Stimulated activated naive CD8-positive, alpha-beta T cell treated with anti-CD3 and anti-CD28 coated beads, Interleukin-15, Interleukin-2, amounts not matched to agents 100 U/mL and 50 U/mL, for 24 hours (primary cell): ENCODE measurements at regions not wholly inside any gene's neighbourhood (a gene's known extent, or its start where the extent isn't known, plus 50 kb on each side); places are given as distances from the start of the nearest gene placed in this dataset.
"Not testable (repeated sequence)": the region's sequence is repeated elsewhere in the genome, so short reads cannot be mapped to it uniquely, and the experiment has no call there.

Experiments used
- ATAC-seq: fragments of 150-1000 bp; cut with Tn5 transposase; one replicate; pipeline ENCODE4 v1.10.0; 2021
- DNase-seq: peaks from one replicate; pipeline ENCODE4 v3.0.0; 2021

DNA sequence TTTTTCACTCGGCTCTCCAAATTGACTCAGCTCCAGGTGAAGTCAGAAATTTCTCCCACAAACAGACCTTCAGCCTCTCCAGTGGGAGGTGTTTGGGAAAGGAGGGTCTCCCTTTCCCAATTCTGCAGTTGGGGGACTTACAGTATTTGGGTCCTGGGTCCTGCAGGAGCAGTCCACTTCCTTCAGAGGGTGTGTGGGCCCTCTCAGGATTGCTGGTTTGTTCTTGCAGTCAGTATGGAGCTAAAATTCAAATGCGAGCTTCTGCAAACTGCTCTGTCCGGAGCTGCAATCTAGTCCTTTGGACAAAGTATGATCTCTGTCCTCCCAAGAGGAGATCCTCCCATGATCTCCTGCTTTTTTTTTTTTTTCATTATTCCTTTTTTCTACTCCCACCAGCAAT lies 87.9 kb upstream of the MSTN start:
- ATAC-seq (no peak), DNase-seq (no peak)

DNA sequence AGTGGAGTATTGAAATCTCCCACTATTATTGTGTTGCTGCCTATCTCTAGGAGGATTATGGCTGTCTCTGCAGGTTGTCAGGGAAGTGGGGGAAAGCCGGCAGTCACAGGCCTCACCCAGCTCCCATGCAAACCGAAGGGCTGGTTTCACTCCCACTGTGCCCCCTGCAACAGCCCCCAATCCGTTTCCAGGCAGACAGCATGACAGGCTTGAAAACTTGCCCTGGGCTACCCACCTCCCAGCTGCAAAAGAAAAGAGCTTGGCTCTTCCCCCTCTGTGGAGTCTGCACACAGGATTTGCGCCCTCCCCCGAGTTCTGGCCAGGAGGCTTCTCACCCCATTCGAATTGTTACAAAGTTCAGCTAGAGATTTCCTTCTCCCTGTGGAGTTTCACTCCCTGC lies 87.4 kb upstream of the MSTN start:
- no peak for DNase-seq

DNA sequence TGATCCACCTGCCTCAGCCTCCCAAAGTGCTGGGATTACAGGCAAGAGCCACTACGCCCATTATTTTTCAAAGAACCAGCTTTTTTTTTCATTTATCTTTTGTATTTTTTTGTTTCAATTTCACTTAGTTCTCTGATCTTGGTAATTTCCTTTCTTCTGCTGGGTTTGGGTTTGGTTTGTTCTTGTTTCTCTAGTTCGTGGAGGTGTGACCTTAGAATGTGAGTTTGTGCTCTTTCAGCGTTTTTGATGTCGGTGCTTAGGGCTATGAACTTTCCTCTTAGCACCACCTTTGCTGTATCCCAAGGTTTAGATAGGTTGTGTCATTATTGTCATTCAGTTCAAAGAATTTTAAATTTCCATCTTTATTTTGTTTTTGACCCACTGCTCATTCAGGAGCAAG lies 86.7 kb upstream of the MSTN start:
- no peak for ATAC-seq

More for the DNA sequence above, 87.4 kb upstream of the MSTN start:
- no peak for ATAC-seq

DNA sequence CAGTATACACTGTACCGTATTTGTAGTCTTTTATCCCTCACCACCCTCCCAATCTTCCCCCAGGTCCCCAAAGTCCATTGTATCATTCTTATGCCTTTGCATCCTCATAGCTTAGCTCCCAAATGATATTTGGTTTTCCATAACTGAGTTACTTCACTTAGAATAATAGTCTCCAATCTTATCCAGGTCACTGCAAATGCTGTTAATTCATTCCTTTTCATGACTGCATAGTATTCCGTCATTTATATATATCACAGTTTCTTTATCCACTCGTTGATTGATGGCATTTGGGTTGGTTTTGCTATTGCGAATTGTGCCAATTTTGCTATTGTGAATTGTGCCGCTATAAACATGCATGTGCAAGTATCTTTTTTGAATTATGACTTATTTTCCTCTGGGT lies 83.6 kb upstream of the MSTN start:
- not testable (repeated sequence) for DNase-seq, ATAC-seq

More for the DNA sequence above, 86.7 kb upstream of the MSTN start:
- DNase-seq: no peak

DNA sequence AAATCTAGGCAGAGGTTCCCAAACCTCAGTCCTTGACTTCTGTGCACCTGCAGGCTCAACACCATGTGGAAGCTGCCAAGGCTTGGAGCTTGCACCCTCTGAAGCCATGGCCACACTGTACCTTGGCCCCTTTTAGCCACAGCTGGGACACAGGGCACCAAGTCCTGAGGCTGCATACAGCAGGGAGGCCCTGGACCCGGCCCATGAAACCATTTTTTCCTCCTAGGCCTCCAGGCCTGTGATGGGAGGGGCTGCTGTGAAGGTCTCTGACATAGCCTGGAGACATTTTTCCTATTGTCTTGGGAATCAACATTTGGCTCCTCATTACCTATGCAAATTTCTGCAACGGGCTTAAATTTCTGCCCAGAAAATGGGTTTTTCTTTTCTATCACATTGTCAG lies 77.9 kb upstream of the MSTN start:
- not testable (repeated sequence) for ATAC-seq, DNase-seq

DNA sequence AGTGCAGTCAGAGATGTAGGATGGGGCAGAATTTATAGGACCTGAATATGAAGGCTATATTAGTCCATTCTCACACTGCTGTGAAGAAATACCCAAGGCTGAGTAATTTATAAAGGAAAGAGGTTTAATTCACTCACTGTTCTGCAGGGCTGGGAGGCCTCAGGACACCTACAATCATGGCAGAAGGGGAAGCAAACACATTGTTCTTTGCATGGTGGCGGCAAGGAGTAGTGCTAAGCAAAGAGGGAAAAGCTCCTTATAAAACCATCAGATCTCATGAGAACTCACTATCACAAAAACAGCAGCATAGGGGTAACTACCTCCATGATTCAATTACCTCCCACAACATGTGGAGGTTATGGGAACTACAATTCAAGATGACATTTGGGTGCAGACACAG lies 76.8 kb upstream of the MSTN start:
- DNase-seq (no peak), ATAC-seq (no peak)

DNA sequence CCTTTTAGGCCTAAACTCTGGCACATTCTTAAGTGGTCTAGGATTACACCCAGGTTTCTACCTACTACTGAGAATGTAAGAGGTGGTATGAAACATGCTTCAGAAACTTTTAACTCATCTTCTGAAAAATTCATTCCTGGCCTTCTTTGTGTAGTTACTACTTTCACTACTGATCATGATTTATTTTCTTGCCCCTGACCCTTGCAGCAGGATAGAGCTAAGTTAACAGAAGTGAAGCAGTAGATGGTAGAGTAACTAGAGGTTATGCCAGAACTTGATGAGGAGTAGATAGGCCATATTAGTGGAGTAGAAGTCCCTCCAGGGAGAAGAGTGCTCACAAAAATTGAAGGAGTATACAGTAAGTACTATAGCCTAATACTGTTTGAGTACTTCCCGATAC lies 75.5 kb upstream of the MSTN start:
- no peak for DNase-seq
- no peak for ATAC-seq

DNA sequence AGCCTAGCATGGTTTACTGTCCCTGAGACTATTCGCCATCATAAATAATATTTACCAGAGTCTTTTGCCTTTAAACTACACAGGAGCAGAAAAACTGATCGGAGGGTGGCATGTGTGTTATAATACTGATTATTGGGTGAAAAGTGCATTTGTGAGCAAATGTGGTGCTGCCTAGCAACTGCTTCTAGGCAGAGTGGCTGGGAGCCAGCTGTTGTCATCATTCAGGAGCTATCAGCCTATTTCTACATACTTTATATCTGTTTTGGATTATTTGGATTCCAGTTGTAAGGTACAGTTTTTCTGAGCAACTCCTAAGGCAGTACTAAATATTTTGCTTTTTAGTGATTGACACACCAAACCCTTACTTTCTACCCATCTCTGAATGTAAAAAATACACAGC lies 75.0 kb upstream of the MSTN start:
- DNase-seq (no peak), ATAC-seq (no peak)

DNA sequence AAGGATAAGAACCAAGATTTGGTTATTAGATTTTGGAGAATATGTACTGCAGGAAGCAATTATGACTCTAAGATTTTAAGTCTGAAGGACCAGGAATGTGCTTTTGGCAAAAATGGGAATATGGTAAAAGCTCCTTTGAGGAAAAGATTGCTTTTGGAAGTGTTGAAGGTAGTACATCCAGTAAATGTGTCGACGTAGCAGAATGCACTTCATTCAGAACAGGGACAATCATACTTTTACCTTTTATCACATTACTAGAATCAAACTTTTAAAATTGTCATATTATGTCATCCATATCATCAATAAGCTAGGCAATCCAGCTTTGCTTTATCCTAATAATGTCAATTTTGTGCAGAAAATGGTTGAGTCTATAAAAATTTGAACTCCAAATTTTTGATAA lies 74.3 kb upstream of the MSTN start:
- DNase-seq (no peak), ATAC-seq (no peak)

DNA sequence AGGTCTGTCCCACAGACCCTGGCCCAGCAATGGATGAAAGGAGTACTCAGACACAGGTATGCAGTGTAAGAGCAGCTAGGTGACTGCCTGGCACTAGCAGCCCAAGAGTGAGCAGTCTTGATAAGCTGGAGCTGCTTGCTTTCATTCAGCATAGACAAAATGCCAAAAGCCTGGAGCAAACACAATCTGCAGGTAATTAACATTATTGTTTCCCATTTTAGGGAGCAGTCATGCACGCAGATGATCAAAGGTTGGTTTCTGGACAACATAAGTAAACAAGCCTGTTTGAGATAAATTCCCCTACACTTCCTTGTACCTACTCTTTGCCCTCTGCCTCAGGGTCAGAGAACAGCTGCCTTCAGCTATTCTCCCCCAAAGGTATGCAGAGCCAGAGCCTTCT lies 73.7 kb upstream of the MSTN start:
- no peak for ATAC-seq
- DNase-seq: no peak

DNA sequence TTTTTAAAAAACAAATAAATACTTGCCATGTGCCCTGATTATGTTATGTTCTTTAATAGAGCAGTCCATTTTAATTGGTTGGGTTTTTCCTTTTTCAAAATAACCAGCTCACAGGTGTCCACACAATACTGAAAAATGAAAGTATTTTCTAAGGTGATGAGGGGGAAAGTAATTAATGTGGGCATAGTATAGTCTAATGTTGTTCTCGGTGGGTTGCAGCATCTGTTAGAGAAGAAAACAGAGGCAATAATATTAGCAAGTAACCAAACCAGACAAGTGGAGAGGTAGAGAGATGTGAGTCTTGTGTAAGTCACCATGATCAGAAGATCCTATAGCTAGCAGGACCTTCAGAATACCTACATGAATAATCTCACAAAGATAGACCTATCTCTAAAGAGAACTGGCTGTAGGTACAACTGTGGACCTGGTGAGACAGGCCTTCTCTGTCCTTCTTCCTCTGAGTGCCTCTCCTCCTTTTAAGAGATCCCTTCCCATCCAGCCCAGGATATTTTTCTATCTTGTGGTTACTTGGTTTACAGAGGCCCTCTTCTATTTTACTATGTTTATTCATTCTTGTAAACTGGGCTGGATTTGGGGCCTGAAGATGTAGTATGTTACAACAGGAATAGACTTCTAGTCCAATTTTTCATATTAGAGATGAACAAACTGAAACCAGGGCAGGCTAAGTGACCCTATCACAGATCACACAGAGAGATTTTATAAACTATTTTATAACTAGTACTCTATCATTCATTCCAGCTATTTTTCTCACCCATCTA lies 67.1 kb upstream of the MSTN start:
- no peak for ATAC-seq
- no peak for DNase-seq

DNA sequence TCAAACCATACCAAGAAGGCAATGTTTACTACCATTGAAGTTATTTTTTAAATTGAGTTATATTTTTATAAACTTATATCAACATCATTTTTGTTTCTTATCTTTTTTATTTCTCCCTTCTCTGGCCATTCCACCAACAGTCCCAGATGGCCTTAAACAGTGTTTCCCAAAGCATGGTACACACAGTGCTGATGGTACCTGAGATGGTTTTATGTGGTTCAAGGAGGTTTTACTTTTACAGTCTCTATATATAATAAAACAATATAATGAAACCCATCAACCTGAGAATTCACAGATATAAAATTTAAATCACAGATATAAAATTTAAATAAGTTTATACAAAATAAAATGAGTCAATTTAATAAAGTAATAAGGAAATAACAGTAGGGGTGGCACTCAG lies 65.1 kb upstream of the MSTN start:
- DNase-seq (no peak), ATAC-seq (no peak)

DNA sequence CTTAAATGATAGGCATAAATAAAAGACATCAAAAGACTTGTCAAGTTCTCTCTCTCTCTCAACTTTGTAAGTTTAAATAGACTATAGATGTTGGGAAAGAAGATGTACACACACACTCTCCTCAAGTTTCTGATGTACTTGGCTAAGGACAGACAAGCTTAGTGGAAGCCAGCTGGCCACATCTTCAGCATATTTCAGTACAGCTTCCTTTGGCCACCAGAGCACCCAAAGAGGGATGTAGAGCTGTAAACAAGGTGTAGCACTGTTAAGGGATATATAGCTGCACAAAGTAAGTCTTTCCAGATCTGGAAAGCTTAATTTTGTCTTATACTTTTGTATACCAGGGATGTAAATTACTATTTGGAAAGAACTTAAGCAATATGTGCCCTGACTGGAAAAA lies 64.3 kb upstream of the MSTN start:
- DNase-seq (no peak), ATAC-seq (no peak)

DNA sequence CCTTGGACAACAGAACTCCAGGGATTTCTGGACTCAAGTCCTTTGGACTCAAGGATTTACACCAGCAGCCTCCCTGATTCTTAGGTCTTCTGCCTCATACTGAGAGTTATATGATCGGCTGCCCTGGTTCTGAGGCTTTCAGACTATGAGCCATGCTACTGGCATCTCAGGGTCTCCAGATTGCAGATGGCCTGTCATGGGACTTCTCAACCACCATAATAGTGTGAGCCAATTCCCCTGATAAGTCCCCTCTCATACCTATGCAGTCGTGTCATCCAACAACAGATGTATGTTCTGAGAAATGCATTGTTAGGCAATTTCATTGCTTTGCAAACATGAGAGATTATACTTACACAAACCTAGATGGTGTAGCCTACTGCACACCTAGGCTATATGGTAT lies 61.4 kb upstream of the MSTN start:
- DNase-seq (no peak), ATAC-seq (no peak)

DNA sequence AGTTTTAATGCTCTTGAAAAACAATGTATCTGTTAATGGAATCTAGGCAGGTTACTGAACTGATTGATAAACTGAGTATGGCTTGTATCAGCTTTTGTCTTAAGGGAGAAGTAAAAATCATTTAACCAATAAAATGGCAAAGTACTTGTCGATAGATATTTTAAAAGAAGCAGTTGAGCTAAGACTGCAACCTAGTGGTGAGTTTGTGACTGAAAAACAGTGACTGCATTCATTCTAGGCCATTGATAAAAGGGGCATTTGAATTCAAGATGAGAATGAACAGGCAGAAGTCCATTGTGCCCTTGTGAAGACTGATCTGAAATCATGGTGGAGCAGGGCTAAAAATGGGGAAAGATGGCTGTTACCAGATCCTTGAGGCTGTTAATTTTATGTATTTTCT lies 59.4 kb upstream of the MSTN start:
- ATAC-seq (no peak), DNase-seq (no peak)

DNA sequence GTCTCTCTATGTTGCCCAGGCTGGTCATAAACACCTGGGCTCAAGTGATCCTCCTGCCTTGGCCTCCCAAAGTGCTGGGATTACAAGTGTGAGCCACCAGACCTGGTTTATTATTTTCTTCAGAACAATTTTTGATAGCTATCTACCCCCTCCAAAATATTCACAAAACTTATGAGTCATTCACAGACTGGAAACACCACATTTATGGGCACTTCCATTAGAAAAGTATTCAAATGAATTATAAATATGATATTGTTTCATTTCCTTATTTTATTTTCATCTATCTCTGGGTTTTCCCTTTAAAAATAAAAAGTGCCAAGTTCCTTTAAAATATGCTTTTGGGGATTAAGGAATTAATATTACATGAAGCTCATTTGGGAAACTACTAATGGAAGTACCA lies 58.8 kb upstream of the MSTN start:
- no peak for ATAC-seq
- DNase-seq: no peak

DNA sequence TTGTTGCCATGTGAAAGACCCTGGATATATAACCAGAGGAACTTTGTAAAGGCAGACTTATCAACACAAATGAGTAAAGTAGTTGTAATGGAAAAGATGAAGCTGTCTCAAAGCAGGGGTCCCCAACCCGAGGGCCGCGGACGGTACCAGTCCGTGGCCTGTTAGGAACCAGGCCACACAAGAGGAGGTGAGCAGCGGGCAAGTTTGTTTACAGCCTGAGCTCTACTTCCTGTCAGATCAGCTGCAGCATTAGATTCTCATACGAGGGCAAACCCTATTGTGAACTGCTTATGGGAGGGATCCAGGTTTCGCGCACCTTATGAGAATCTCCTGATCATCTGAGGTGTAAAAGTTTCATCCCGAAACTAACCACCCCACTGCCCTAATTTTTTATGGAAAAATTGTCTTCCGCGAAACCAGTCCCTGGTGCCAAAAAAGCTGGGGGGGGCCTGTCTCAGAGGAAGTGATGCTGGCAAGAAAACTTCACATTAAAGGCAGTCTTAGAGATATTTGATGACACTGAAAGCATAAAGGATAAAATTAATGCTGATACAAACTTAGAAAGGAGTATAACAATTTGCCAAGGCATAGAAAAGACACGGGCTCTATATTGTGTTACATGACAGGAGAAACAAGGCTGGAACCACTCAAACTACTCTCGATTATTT lies 57.5 kb upstream of the MSTN start:
- ATAC-seq (no peak), DNase-seq (no peak)

DNA sequence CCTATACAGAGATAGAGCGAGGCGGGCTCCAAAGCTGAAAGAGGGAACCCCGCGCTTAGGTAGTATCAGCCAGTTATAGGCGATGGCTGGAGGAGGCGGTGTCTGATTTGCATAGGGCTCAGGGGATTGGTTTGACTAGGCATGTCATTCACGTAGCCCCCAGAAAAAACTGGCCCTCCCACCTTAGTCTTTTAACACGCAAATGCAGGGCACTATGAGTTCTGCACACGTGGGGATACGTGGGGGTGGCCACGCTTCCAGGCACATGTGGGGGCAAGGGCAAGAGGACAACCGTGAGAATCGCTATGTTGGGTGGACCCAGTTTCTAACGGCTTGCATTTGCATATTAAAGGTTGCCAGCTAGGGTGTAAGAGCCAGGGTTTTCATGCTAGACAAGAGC lies 56.7 kb upstream of the MSTN start:
- peak; percentile 65 for ATAC-seq
- DNase-seq: peak; percentile 15

DNA sequence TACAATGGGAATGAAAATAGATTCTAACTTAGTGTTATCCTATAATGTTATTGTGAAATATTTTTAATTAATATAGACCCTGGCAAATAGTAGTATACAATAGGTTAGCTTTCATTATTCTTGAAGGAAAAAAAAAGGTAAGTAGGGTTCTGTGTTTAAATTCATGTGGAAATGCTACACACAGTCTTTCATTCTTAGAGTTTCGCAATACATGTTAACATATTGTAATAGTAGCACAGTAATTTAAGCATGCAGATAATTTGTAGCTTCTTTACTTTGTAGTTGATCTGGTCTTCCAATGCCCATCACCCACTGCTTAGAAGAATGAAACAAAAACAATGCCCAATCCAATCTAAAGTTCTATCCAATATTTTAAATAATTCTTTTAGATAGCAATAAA lies 54.8 kb upstream of the MSTN start:
- no peak for DNase-seq
- no peak for ATAC-seq

DNA sequence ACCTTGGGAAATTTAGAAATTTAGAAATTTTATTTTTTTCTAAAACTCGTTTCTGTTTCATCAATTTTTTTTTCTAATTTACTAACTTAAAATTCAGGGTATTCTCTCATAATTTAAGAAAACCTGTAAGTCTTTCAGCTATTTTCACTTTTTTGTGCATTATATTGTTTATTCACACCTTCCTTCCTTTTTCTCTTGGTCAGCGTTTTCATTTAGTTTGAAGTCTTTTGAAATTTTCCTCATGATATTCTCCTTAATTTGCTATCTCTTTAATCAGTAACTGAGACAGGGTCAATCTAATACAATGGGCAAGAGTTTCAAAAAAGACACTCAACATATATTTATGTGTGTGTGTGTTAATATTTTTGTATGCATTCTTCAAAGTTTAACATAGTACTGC lies 50.5 kb upstream of the MSTN start:
- ATAC-seq (no peak), DNase-seq (no peak)
